Choroid plexus epithelial cell (primary cell): ENCODE measurements at regions not wholly inside any gene's neighbourhood (a gene's known extent, or its start where the extent isn't known, plus 50 kb on each side); places are given as distances from the start of the nearest gene placed in this dataset.

Source experiments
- DNase-seq: peaks from one replicate; pipeline ENCODE4 v3.0.0-alpha.2; 2010; ENCODE audit warnings: low read depth
- H3K4me3 ChIP-seq: 2 replicates; pipeline ENCODE4 v1.5.1; 2011; ENCODE audit warnings: low read depth, mild to moderate bottlenecking, control low read depth, low read length, moderate library complexity
- CTCF ChIP-seq: conservative IDR thresholded peaks from 2 replicates; pipeline ENCODE4 v1.5.1; 2011; ENCODE audit warnings: low read depth, mild to moderate bottlenecking, control low read depth, inconsistent platforms, low read length, moderate library complexity

GRCh38 chr7:69414555-69414954 is 183.7 kb upstream of the AUTS2 start:
- no peak overlapping the region for H3K4me3 ChIP-seq
- no peak for TF ChIP-seq CTCF
- no peak for DNase-seq

GRCh38 chr7:69418869-69419670 is 179.2 kb upstream of the AUTS2 start:
- no peak for TF ChIP-seq CTCF
- no peak overlapping the region for H3K4me3 ChIP-seq
- DNase-seq, result no peak

GRCh38 chr7:69419934-69420333 is 178.3 kb upstream of the AUTS2 start:
- H3K4me3 ChIP-seq, result no peak overlapping the region
- no peak for DNase-seq
- TF ChIP-seq CTCF, result no peak

- no peak for DNase-seq
- no peak overlapping the region for H3K4me3 ChIP-seq
- no peak for TF ChIP-seq CTCF
Measured at GRCh38 chr7:69422574-69422985, 175.7 kb upstream of the AUTS2 start.

GRCh38 chr7:69426705-69427104 is 171.6 kb upstream of the AUTS2 start:
- no peak for DNase-seq
- H3K4me3 ChIP-seq, result no peak overlapping the region

GRCh38 chr7:69428089-69428488 is 170.2 kb upstream of the AUTS2 start:
- no peak for TF ChIP-seq CTCF
- DNase-seq, result no peak
- no peak overlapping the region for H3K4me3 ChIP-seq

More at GRCh38 chr7:69426705-69427104, 171.6 kb upstream of the AUTS2 start:
- no peak for TF ChIP-seq CTCF

GRCh38 chr7:69429911-69430383 is 168.3 kb upstream of the AUTS2 start:
- TF ChIP-seq CTCF, result no peak
- H3K4me3 ChIP-seq, result no peak overlapping the region
- no peak for DNase-seq
